ENCODE measurements at regions not wholly inside any gene's neighbourhood (a gene's known extent, or its start where the extent isn't known, plus 50 kb on each side); places are given as distances from the start of the nearest gene placed in this dataset.

DNA sequence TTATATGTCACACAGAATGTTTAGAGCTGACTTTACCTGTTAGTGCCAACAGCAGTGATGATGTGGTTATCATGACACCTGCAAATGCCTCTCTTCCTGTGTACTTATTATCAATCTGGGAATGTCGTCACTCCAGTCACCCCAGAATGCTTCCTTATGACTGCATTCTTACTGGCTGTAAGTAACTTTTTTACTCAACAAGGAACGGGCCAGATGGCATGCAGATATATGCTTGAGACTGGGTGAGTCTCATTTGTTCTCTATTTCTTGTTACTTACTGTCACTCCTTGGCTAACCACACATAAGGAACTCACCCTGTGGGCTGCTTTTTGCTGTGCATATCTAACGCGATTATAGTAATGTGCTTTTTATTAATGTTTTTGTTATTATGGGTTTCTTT, 385.5 kb upstream of the MEF2C start:
- H3K27me3 ChIP-seq, result no peaks in the 10 kb centered on the region
- no peak for DNase-seq
- H3K36me3 ChIP-seq, result no peaks in the 10 kb centered on the region
- no peaks in the 10 kb centered on the region for H3K4me1 ChIP-seq
- no peak overlapping the region for H3K27ac ChIP-seq
- no peak overlapping the region for H3K4me3 ChIP-seq
- WGBS, 5 donors, result 55 to 65% (median 64%) methylated on average over 4 of the region's 4 CpGs
- intact Hi-C loops (cut with DNase I; ENCODE audit: low total_unique reads), result no loop called here
- no peaks in the 10 kb centered on the region for H3K9me3 ChIP-seq
- TF ChIP-seq, protein P1, sequence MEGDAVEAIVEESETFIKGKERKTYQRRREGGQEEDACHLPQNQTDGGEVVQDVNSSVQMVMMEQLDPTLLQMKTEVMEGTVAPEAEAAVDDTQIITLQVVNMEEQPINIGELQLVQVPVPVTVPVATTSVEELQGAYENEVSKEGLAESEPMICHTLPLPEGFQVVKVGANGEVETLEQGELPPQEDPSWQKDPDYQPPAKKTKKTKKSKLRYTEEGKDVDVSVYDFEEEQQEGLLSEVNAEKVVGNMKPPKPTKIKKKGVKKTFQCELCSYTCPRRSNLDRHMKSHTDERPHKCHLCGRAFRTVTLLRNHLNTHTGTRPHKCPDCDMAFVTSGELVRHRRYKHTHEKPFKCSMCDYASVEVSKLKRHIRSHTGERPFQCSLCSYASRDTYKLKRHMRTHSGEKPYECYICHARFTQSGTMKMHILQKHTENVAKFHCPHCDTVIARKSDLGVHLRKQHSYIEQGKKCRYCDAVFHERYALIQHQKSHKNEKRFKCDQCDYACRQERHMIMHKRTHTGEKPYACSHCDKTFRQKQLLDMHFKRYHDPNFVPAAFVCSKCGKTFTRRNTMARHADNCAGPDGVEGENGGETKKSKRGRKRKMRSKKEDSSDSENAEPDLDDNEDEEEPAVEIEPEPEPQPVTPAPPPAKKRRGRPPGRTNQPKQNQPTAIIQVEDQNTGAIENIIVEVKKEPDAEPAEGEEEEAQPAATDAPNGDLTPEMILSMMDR (IDR thresholded peaks at IDR 0.05), result no peak
- TF ChIP-seq POLR2A (IDR thresholded peaks at IDR 0.05) (no peak), EP300 (IDR thresholded peaks at IDR 0.05) (no peak), POLR2AphosphoS5 (IDR thresholded peaks at IDR 0.05) (no peak)

DNA sequence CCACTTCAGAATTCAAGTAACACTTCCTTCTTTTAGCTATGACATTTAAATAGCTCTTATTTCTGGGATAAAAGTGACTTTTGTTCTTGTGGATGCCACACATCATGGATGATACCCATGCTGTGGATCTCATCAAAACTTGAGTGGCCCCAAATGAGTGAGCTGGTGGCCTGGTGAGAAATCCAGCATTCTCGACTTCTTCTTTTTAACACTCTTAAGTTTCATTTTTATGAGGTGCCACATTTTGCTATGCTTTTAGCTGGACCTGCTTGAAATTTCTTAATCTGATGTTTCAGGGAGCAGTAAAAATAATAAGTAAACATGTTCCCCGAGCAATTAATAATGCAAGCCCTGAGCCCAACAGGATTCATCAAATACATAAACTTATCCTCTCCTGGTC, 384.8 kb upstream of the MEF2C start:
- intact Hi-C loops (cut with DNase I; ENCODE audit: low total_unique reads), result no loop called here
- Histone ChIP-seq H3K27ac (no peak overlapping the region), H3K4me1 (no peaks in the 10 kb centered on the region), H3K9me3 (no peaks in the 10 kb centered on the region), H3K27me3 (no peaks in the 10 kb centered on the region), H3K36me3 (no peaks in the 10 kb centered on the region), H3K4me3 (no peak overlapping the region)
- WGBS, 5 donors, result 70 to 78% (median 75%) methylated on average over 2 of the region's 2 CpGs
- TF ChIP-seq, protein P1 (IDR thresholded peaks at IDR 0.05), result no peak
- TF ChIP-seq POLR2A (IDR thresholded peaks at IDR 0.05) (no peak), EP300 (IDR thresholded peaks at IDR 0.05) (no peak), POLR2AphosphoS5 (IDR thresholded peaks at IDR 0.05) (no peak)
- DNase-seq, result no peak

DNA sequence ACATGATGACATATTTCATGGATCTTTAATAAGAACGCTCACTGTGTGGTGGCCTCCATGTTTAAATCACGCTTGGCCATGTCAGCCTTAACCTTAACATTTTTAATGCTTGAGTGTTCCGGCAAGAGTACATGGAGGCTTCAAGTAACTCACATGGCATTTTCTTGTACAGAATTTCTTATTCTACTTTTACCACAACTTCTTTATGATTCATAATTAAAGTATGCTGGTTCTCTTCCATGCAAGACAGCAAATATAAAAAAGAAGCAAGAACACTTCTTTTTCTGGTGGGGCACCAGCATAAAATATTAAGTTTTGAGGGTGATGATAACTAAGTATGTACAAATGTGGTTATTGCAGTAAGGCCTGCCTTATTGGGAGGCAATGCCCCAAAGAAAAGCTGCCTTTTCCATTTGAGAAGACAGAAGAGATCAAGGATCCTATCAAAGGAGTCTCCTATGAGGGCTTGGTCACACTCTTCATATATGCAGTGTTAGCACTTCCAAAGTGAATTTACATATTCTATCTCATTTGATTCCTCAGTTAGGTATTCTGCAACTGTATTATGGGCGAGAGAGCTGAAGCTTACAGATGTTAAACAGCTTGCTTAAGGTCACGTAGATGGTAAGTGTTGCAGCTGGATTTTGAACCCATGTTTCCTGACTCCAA, 382.7 kb upstream of the MEF2C start:
- DNase-seq, result no peak
- no peaks in the 10 kb centered on the region for H3K27me3 ChIP-seq
- intact Hi-C loops (cut with DNase I; ENCODE audit: low total_unique reads), result no loop called here
- H3K4me3 ChIP-seq, result no peak overlapping the region
- no peaks in the 10 kb centered on the region for H3K36me3 ChIP-seq
- no peak for TF ChIP-seq POLR2AphosphoS5 (IDR thresholded peaks at IDR 0.05)
- TF ChIP-seq, protein P1 (IDR thresholded peaks at IDR 0.05), result no peak
- TF ChIP-seq POLR2A (IDR thresholded peaks at IDR 0.05), result no peak
- TF ChIP-seq EP300 (IDR thresholded peaks at IDR 0.05), result no peak
- H3K27ac ChIP-seq, result no peak overlapping the region
- no peaks in the 10 kb centered on the region for H3K4me1 ChIP-seq
- no peaks in the 10 kb centered on the region for H3K9me3 ChIP-seq
- 89 to 94% (median 92%) methylated on average over 5 of the region's 5 CpGs for whole genome bisulfite sequencing, 5 donors

DNA sequence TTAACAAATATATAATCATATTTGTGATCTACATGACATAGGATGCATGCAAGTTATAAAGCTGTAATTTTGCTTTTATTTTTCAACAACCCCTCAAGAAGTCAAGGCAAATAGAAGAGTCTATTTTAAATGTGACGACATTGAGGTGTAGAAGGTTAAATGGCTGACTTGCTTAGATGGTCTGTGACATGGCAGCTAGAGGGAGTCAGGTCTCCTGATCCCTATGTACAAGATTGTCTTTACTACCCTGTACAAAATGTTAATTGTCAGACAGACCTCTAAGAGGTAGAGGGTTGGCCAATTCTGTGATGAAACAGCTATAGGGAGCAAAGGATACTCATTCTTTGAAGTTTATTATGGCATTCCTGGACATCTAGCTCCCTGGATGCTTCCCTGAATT, 380.9 kb upstream of the MEF2C start:
- Histone ChIP-seq H3K27ac (no peak overlapping the region), H3K4me1 (no peaks in the 10 kb centered on the region), H3K9me3 (no peaks in the 10 kb centered on the region), H3K36me3 (no peaks in the 10 kb centered on the region), H3K27me3 (no peaks in the 10 kb centered on the region), H3K4me3 (no peak overlapping the region)
- TF ChIP-seq POLR2AphosphoS5 (IDR thresholded peaks at IDR 0.05), result no peak
- no peak for TF ChIP-seq POLR2A (IDR thresholded peaks at IDR 0.05)
- TF ChIP-seq, protein P1 (IDR thresholded peaks at IDR 0.05), result no peak
- TF ChIP-seq EP300 (IDR thresholded peaks at IDR 0.05), result no peak
- DNase-seq, result no peak
- intact Hi-C loops (cut with DNase I; ENCODE audit: low total_unique reads), result no loop called here
- 78 to 96% (median 91%) methylated on average over 1 of the region's 1 CpG for WGBS, 5 donors

Data from stomach (tissue), 8 donors.